ENCODE measurements at regions not wholly inside any gene's neighbourhood (a gene's known extent, or its start where the extent isn't known, plus 50 kb on each side); places are given as distances from the start of the nearest gene placed in this dataset.

- Histone ChIP-seq H3K4me3 (ENCODE audit: extremely low read depth in 1 of 4, insufficient read depth in 2 of 4, low read depth in 3 of 4, low read length in 4 of 4) (no peak overlapping the region), H4K20me1 (replicated peaks in 1 of 2; ENCODE audit: control insufficient read depth in 1 of 2, insufficient read depth in 2 of 2, low read length in 2 of 2) (no peaks in the 10 kb centered on the region), H2BK12ac (ENCODE audit: low read depth, low read length) (no peak overlapping the region), H3K9me3 (ENCODE audit: insufficient read depth in 2 of 2, low read depth in 1 of 2, low read length in 1 of 2) (no peaks in the 10 kb centered on the region), H4K8ac (ENCODE audit: extremely low read depth, insufficient read depth, low read length) (no peak overlapping the region), H3K27ac (ENCODE audit: low read depth, low read length) (no peak overlapping the region), H2BK120ac (replicated peaks; ENCODE audit: low read depth, low read length) (no peak overlapping the region), H3K56ac (replicated peaks; ENCODE audit: insufficient read length, low read depth, low read length) (no peak overlapping the region), H4K91ac (replicated peaks; ENCODE audit: insufficient read length, low read length) (no peak overlapping the region), H2AFZ (ENCODE audit: low read length) (peak overlapping the region; percentile 36; the same call in 1 of the 2 replicates), H3K79me2 (ENCODE audit: control insufficient read depth in 1 of 2, insufficient read depth in 2 of 2, low read length in 2 of 2) (no peaks in the 10 kb centered on the region), H3K4me2 (ENCODE audit: insufficient read depth in 1 of 2, low read depth in 2 of 2, low read length in 2 of 2) (no peak overlapping the region), H3K27me3 (replicated peaks in 1 of 4; ENCODE audit: control insufficient read depth in 3 of 4, extremely low read depth in 1 of 4, insufficient read depth in 3 of 4, low read length in 3 of 4) (peaks cover 0 to 1% (median 0%) of the 10 kb centered on the region in 4 experiments; a peak in 1 of 7 replicates), H4K5ac (ENCODE audit: insufficient read length, low read depth, low read length) (no peak overlapping the region), H3K4me1 (replicated peaks in 1 of 4; ENCODE audit: control insufficient read depth in 3 of 4, insufficient read depth in 4 of 4, low read length in 3 of 4) (no peaks in the 10 kb centered on the region), H3K14ac (ENCODE audit: insufficient read length) (no peak overlapping the region), H2BK5ac (ENCODE audit: low read depth, low read length) (no peak overlapping the region), H3K79me1 (ENCODE audit: low read depth, low read length) (no peaks in the 10 kb centered on the region), H3K9ac (replicated peaks in 1 of 4; ENCODE audit: extremely low read depth in 1 of 4, low read depth in 3 of 4, low read length in 3 of 4) (no peak overlapping the region), H2BK15ac (ENCODE audit: low read length) (no peak overlapping the region), H3K18ac (ENCODE audit: extremely low read depth, low read length) (no peak overlapping the region), H2AK5ac (ENCODE audit: low read depth, low read length) (no peak overlapping the region), H3K23me2 (ENCODE audit: low read depth, low read length) (no peaks in the 10 kb centered on the region), H2BK20ac (ENCODE audit: low read length) (no peak overlapping the region), H3K36me3 (ENCODE audit: control insufficient read depth in 2 of 4, insufficient read depth in 4 of 4, low read length in 3 of 4) (no peaks in the 10 kb centered on the region), H3K23ac (ENCODE audit: insufficient read length) (no peak overlapping the region), H3K4ac (replicated peaks; ENCODE audit: insufficient read length, low read depth, low read length) (no peak overlapping the region)
- ChIA-PET CTCF (ENCODE audit: partially characterized antibody) (interaction anchor here (1.0 to 4.0 kb wide), 4 partner anchors 151 to 1294 kb away, joined by 3 to 19 read pairs (median 4); no protein-coding TSS in a partner anchor), POLR2A (ENCODE audit: partially characterized antibody) (no interaction called here)
- FAIRE-seq: no peak
- DNase-seq (ENCODE audit: low read depth in 1 of 2, low spot score in 2 of 2): no peak
- WGBS, 2 experiments (ENCODE audit: extremely low coverage in 1 of 2, insufficient coverage in 1 of 2, insufficient read length in 1 of 2, insufficient replicate concordance in 2 of 2, low coverage in 1 of 2, low lambda C conversion rate in 2 of 2, missing lambda C conversion rate in 1 of 2): 94% methylated on average over 2 of the region's 2 CpGs; no CpG with 5 or more reads in 1 of the 2 experiments
- no peak for TF ChIP-seq POLR2A (IDR thresholded peaks at IDR 0.05; ENCODE audit: control extremely low read depth in 1 of 2, low read depth in 2 of 2, low read length in 2 of 2)
- TF ChIP-seq HDAC6 (IDR thresholded peaks at IDR 0.05; ENCODE audit: low read depth, low read length): no peak
- no peak for TF ChIP-seq SAP30 (IDR thresholded peaks at IDR 0.05; ENCODE audit: insufficient read depth, insufficient replicate concordance, low read length)
- TF ChIP-seq CBX5 (IDR thresholded peaks at IDR 0.05; ENCODE audit: low read depth, low read length): no peak
- TF ChIP-seq CTBP2 (IDR thresholded peaks at IDR 0.05; ENCODE audit: borderline replicate concordance, insufficient read depth, insufficient read length, low read length): no peak
- no peak for TF ChIP-seq ATF3 (IDR thresholded peaks at IDR 0.05; ENCODE audit: insufficient read depth, low read depth, low read length)
- no peak for TF ChIP-seq NRF1 (IDR thresholded peaks at IDR 0.05; ENCODE audit: low read depth, low read length)
- TF ChIP-seq KDM5A (IDR thresholded peaks at IDR 0.05; ENCODE audit: low read length): no peak
- TF ChIP-seq ATF2 (IDR thresholded peaks at IDR 0.05; ENCODE audit: low read length): no peak
- TF ChIP-seq MAFK (IDR thresholded peaks at IDR 0.05; ENCODE audit: low read depth, low read length): no peak
- TF ChIP-seq ASH2L (IDR thresholded peaks at IDR 0.05; ENCODE audit: low read length): no peak
- no peak for TF ChIP-seq MAX (IDR thresholded peaks at IDR 0.05)
Measured at GRCh38 chr1:218518216-218518740, 173.1 kb downstream of the TGFB2 start.
